C1 segment of cervical spinal cord (tissue), 14 donors: ENCODE measurements at regions not wholly inside any gene's neighbourhood (a gene's known extent, or its start where the extent isn't known, plus 50 kb on each side); places are given as distances from the start of the nearest gene placed in this dataset.
"Not testable (repeated sequence)": the region's sequence is repeated elsewhere in the genome, so short reads cannot be mapped to it uniquely, and the experiment has no call there.

Experiments
- DNase-seq, 14 donors: peaks; one replicate each; lab custom pipeline; 2025; lab: John Stamatoyannopoulos, UW

DNA sequence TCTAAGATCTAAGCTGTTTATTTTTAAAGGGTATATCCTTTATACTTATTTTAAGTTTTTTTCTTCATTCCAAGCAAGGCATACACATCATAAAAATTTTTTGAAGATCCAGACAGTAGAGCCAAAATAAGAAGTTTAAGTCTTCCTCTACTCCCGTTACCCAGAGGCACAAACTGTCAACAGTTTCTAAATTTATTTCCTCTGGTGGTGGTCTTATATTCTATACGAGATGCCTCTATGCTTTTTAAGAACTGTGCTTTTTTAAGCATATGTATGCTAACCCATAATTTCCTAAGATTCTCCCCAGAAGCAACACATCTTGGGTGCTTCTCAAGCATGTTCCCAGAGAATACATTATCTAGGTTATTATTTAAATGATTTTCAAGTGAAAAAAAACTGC, 383.6 kb downstream of the COG6 start:
- no peak for DNase-seq

DNA sequence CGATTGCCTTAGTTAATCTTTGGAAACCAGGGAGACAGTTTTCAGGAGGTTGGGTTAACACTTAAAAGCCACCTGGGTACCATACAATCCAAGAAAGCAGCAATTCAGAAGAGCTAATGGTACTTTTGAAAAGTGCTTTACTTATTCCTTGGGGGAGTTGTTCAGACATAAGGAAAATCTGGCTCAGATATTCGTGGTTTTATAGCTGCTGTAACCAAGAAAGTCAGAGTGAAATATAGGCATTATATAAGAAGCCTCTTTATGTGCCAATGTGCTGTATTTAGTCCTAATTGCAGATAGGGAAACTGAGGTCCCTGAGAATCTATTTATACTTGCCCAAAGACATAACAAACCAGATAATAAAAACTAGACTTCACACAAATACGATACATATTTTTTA, 387.5 kb downstream of the COG6 start:
- no peak for DNase-seq

DNA sequence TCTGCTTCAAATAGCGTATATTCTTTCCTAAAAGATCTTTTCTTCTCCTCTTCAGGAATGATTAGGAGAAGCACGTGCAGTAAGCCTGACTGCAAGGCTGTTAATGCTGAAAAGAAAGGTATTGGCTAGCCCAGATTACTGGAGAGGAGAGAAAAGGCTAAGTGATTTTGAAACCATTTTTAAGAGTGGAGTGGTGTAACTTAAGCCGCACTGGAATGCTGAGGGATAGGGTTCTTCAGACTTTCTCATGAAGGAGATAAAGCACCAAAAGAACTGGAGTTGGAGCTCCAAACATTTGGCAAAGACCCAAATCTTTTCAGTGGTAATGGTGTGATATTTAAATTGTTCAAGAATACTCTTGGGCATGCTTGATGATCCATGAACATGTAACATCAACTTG, 388.3 kb downstream of the COG6 start:
- no peak for DNase-seq

DNA sequence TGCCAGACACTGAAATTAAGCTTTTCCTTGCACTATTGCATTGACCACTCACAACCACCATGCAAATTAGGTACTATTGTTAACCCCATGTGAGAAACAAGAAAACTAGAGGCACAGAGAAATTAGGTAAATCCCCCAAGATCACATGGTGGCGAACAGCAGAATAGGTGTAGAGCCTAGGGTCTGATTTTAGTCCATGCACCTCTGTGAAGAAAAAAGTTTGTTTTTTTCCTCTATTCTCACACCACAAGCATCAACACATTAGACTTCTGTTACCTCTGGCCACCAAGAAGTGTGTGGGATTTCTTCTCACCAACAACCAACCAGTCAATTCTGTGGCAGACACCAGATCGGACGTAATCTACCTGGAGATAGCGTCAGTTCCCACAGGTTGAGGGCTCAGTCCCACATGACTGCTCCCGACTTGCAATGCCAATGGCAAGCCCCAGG, 391.9 kb downstream of the COG6 start:
- no peak for DNase-seq

DNA sequence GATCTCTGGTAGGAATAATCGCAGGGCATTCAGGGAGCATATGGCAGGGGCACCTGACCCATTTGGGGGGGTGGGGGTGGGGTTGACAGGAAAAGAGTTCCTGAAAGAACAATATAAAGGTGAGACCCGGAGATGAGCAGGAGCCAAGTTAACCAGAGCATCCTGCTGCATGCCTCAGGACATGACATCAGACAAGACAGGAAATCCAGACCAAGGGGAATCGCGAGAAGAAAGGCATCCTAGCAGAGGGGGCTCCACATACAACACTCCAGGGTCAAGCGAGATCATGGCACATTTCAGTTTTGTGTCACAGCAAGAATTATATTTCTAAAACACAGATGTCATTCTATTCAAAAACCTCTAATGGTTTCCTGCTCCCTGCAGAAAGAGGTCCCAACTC, 393.1 kb downstream of the COG6 start:
- no peak for DNase-seq

DNA sequence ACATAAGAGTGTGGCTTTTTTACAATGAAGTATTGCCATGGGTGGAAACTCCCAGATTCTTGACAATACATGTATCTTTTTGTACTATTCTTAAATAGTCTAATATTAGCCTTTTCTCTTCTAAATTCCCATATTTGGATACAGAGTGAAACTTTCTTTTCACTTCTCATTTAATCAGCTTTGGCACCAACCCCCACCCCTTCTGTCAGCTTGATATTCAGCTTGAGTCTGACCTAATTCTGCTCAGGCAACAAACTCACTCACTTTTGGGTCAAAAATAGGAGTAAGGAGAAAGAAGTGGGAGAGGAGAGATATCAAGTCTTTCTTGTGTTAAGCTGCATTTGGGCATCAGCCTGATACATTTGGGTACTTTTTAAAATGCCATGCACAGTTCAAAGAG, 397.5 kb downstream of the COG6 start:
- no peak for DNase-seq

DNA sequence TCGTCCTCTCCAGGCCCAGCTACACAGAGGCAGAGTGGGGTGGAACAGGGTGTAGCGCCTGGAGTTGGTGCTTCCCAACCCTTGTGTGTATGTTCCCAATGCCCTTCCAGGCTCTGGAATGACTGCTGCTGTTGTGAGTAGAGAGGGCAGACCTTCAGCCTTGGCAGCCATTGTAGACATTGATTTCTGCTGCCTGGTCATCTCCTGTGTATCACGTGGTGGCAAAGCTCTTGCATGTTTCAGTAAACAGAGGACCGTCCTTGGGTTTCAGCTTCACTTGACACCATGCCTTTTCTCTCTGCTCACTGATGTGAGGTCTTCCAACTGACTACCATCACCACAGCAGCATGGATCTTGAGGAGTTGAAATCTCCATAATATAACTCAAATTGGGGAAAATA, 397.9 kb downstream of the COG6 start:
- DNase-seq = no peak

DNA sequence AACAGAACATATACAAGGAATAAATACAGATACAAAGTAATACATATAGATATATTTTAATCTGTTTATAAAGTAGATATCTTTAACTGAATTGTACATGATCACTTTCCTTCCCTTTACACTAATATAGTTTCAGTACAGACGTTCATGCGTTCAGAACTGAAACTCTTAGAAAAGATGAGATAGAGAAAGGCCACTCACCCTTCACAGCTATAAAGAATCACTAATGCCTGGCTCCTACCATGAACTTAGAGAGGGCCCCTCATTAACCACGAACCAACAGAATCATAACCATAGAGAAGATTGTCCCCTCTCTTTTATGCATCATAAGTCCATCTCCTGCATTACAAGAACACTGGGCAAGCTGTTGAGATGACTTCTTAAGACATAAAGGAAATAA, 399.0 kb downstream of the COG6 start:
- not testable (repeated sequence) for DNase-seq

DNA sequence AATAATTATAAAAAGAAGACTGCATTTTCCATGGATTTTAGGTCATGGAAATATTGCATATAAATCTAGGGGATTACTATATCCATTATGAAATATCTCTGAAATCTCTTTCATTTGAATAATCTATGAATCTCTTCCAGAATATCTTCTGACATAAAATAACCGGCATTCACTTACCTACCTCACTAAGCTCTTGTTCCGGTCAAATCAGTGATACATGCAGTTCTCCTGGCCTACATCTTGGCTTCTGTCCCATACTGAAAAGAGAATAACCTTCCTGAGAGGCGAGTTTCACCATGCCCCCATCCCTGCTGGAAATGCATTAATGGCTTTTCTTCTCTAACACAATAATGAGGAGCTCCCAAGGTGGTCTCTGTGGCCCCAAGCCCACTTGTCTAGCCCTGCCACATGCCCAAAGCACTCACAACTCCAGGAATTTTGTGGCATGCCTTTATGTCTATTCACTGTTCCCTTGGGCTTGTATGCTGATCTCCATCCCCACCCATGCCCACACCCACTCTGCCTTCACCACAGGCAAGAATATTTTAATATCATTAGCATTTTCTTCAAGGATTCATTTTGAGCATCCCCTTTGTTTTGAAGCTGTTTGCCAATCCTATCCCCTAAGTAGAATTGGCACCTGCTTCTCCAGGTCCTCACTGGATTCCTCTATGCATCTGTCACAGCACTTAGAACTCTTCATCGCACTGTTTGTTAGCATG, 401.6 kb downstream of the COG6 start:
- DNase-seq = no peak

DNA sequence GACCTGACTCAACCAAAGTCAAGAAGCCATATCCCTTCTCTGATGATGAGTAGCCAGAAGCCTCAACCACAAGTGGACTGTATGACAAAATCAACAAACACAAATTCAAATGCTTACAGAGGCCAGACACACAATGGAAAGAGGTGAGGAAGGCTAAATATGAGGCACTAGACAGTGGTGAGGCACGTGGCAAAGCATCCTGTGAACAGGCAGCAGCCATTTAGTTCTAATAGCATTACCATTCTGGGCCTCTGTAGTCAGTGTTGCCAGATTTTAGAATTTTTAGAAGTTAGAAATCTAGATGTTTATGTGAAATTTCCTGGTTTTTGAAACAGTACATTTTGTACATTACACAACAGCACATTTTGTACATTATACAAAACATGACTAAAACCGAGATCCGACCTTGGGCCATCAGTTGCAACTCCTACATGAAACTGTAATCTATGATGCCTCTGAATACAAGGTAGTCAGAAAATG, 403.3 kb downstream of the COG6 start:
- DNase-seq = no peak

DNA sequence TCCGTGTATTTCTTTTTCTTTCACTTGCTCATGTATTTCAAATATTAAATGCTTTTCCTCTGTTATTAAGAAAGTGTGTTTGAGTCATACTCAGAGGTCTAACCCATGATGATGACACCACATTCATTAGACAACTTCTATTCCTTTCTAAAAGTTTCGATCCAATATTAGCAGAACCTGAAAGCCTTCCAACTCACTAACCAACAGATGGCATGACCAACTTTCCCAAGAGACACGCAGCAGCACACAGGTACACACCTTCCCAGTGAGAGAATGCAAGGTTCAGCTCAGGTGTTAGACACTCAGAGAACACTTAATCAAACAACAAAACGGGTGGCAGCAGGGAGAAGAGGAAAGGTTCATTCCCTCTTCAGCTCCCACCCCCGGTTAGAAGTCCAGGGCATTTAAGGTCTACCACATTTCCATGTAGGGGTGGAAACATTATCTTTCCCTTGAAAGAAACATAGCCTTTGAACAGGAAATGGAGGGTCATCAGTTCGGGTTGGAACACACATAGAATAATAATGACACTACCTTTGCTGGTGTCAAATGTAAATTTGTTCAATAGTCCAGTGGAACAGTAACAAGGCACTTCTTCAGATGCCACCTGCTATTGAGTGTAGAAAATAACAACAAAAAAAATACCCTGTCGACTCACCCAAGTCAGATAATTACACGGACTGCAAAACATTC, 404.2 kb downstream of the COG6 start:
- no peak for DNase-seq

DNA sequence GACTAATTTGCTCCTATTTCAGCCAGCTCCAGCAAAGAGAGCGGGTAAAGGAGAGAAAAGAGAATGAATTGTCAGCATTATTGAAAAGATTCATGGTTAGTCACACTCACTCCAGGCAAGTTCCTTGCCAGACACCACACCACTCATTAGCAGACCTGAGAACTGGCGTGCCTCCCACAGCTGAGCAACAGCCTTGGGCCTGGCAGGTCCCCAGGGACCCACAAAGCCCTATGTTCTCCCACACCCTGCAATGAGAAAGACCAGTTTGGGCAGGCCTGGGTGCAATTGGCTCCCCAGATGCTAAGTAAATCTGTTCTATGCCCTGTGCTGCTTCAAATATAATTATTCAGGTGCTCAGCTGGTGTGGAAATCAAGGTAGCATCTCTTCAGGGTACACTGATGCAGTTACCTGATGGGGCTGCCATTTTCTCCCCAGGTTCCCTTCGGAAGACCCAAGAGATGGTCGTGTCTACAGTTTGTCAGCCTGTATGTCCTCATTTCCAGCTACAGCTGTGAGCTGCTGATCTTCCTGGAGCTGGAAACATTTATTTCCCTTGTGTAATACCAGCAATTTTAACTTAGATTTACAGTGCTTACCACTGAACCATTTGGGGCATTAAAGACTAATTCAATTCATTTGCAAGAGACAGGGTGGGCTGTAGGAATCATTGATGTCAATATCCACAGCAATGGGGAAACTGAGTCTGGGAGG, 405.0 kb downstream of the COG6 start:
- peak in 8 of 14 donors; percentile 8 to 60 (median 21) for DNase-seq

DNA sequence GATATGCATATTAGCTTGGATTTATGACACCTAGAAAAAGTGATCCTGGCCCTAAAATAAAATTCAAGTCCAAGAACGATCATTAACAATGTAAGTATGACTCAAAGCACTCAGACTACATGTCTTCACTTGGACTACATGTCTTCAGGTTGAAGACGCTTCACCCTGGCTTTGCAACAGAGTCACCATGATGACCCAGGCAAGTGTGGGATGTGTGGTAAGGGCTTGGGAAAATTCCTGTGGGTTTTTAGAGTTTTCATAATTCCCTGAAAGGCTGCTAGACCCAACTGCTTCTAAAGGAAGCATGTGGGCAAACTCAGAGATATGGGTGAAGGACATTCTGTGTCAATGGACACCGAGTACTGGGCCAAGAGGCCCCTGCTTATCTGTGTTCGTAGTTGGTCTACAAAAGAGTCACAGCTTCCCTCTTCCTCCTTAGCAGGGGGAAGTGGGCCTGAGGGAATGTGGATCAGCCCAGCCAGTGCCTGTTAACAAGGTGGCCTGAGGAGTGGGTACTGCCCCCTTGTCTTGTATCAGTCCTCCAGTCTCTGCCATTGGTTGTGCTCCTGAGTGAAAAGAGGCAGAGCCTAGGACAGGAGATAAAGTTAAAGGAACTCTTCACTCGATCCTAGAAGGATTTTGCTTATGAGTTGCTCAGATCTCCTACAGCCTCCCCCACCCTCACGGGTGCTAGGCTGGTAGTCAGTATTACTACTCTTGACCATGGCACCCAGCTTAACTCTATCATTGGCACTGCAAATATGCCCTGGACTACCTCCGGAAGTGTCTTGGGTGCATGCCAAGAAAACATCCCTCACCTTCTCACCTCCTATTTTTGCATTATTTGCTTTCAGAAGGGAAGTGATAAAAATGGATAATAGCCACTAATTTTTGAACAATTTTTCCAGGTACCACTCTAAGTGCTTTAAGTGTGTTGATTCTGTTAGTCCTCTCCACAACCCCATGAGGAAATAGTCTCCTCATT, 406.3 kb downstream of the COG6 start:
- no peak for DNase-seq

DNA sequence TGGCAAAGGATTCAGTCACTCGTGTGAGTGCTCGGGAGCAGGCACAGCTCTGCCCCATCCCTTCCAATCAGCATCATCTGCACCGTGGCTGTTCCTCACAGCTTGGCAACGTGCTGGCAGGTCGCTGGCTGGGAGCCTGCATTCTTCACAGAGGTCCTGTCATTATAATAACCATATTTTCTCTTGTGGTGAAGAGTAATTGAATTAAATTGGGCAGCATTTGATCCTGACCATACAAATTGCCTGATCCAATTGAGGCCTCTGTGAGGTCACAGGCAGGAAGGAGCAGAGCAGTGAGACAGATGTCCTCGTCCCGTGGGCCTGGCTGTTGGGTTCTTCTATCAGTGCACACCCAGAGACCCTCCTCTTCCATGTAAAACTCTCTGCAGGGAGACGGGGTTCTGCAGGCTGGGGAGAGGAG, 407.8 kb downstream of the COG6 start:
- no peak for DNase-seq

DNA sequence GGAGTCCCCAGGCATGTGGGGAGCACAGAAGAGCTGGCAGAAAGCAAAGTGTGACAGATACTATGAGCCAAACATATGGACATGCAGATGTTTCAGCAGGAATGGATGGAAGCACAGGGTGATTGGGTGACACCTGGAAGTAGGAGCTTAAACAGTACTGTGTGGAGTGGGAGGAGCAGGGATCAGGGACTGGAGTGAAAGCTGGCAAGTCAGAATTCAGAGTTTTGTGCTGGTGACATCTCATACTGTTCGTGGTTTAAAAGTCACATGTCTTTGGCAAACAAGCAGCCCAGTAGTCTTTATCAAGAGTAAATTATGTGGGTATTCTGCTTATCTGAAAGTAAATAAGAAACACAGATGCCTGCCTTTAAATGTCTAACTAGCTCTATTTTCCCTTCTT, 408.2 kb downstream of the COG6 start:
- no peak for DNase-seq

DNA sequence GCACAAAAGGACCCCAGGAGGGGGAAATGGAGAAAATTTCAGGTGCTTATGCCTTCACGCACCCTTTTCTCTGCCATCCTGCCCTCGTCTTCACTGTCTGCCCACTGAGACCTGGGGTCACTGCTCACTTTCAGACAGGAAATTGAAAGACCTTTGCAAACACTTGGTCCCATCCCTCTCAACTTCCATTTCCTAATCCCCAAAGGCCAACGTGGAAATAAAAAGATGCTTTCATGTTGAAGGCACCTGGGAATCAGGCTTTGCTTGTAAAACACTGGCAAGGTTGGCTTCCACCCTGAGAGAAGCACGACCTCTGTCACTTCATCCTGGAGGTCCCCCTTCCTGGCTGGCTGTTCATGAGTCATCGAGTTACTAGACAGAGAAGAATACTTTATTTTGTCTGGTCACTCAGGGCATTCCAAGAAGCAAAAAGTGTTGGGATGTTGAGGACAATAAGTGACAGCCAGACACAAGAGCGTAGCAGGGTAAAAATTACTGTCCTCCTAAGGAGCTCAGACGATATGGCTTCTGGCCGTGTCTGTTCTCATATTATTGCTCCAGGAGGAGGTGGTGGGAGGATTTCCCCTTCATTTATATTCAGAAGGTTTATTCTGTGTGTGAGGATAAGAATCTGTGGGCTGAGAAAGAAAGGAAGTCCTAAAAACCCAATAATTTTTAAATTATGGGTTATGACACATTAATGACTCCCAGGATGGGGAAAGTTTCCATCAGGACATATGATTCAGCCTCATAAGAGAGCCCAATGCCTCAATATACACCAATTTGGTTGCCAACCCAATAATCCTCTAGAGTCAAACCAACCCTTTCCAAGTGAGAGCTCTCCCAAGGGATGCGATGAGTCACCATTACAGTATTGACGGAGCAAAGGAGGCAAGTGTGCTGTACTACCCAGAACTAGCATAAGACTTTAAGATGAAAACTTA, 409.0 kb downstream of the COG6 start:
- DNase-seq = no peak

DNA sequence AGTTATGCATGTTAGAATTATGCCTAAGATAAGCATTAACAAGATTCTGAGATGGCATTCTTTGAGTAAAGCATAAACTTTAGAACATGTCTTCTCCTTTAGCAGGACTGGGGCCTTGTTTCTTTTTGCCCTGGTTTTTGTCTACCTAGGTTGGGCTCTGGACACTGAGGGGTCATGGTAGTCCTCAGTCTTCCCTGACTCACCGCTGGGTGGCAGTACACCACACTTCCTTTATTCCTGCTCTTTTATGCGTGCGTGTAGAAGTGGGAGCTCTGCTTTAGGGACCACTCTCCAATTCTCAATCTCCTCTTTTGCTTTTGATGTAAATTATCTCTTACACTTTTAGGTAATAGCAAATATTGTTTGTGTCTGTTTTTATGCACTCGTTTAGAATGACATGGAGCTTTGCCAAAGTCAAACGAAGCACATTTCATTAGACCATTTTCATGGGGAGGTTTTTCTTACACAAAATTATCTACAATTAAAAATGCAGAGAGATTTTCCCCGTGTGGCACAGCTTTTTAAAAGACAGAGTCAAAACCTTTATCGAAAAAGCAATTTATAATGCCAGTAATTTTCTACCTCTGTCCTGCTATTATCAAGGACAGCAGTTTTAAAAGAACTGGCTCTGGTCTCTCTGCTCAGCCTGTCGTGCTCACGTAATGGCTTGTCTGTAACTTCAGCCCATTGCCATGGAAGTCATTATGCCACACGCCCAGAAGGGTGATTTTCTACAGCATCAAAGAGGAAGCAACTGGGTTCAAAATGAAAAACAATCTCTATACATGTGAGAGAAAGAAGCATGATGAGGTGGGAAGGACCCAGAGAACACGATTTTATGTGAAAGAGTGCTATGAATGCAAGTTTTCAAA, 413.9 kb downstream of the COG6 start:
- peak in 11 of 14 donors; percentile 10 to 71 (median 31) for DNase-seq

DNA sequence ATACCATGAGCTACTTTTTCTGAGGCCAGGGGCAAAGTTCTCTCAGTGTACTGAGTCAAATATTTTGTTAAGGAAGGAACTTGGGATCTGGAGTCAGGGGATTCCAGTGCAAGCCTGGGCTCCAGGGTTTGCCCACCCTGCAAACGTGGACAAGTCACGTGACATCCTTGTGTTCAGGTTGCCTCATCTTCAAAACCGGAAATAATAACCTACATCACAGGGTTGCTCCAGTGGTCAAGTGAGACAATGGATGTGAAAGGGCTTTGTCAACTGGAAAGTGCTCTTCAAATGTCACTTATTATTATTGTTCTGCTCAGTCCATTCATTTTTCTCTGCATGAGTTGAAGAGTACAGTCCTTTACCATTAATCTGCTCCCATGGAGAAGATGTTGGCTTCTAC, 414.9 kb downstream of the COG6 start:
- no peak for DNase-seq

DNA sequence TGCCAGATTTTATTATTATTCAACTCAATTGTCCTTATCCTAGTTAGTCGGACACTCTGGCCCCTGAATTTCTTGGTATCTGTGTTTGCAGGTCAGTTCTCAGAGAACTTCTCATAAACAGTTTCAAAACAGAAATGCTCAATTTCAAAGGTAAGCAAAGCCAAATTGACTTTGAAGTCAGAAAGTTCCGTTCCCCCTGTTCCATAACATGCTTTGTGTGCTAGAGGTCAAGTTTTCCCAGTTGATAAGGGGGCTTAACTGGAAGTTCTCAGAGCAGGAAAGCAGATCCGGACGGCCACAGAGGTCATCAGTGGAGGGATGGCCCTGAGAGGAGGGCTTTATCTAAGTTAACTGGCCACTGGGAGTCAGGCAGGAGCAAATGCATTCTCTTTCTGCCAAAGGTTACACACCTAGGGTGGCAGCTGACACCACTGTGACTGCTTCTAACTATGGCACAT, 417.2 kb downstream of the COG6 start:
- DNase-seq = no peak
